ENCODE measurements at regions not wholly inside any gene's neighbourhood (a gene's known extent, or its start where the extent isn't known, plus 50 kb on each side); places are given as distances from the start of the nearest gene placed in this dataset.

- H3K9me3 Mint-ChIP-seq: no peaks in the 10 kb centered on the region
- H3K27me3 Mint-ChIP-seq (ENCODE audit: low read depth): peaks cover 92% of the 10 kb centered on the region
- H3K36me3 Mint-ChIP-seq (ENCODE audit: low read depth): no peaks in the 10 kb centered on the region
- no peak for DNase-seq (ENCODE audit: low read depth, low spot score)
- TF ChIP-seq CTCF (conservative IDR thresholded peaks at IDR 0.05): no peak
- peak overlapping the region; percentile 48 for H3K27ac Mint-ChIP-seq (ENCODE audit: unreplicated experiment)
- peaks cover 17% of the 10 kb centered on the region for H3K4me1 Mint-ChIP-seq
- no peak overlapping the region for H3K4me3 Mint-ChIP-seq
Measured at GRCh38 chr17:77697480-77698400, 260.8 kb upstream of the TNRC6C start.

GRCh38 chr17:77698903-77699623 is 259.4 kb upstream of the TNRC6C start:
- Mint-ChIP-seq H3K27ac (ENCODE audit: unreplicated experiment) (no peak overlapping the region), H3K27me3 (ENCODE audit: low read depth) (peaks cover 88% of the 10 kb centered on the region), H3K9me3 (no peaks in the 10 kb centered on the region), H3K36me3 (ENCODE audit: low read depth) (no peaks in the 10 kb centered on the region), H3K4me3 (no peak overlapping the region), H3K4me1 (peaks cover 17% of the 10 kb centered on the region)
- TF ChIP-seq CTCF (conservative IDR thresholded peaks at IDR 0.05): no peak
- DNase-seq (ENCODE audit: low read depth, low spot score): no peak

GRCh38 chr17:77700165-77700881 is 258.2 kb upstream of the TNRC6C start:
- H3K27me3 Mint-ChIP-seq (ENCODE audit: low read depth): peaks cover 80% of the 10 kb centered on the region

GRCh38 chr17:77701996-77702395 is 256.5 kb upstream of the TNRC6C start:
- no peak for DNase-seq (ENCODE audit: low read depth, low spot score)
- no peak overlapping the region for H3K27ac Mint-ChIP-seq (ENCODE audit: unreplicated experiment)
- H3K9me3 Mint-ChIP-seq: peaks cover 4% of the 10 kb centered on the region
- no peak overlapping the region for H3K4me3 Mint-ChIP-seq
- no peak for TF ChIP-seq CTCF (conservative IDR thresholded peaks at IDR 0.05)
- H3K4me1 Mint-ChIP-seq: peaks cover 5% of the 10 kb centered on the region
- H3K27me3 Mint-ChIP-seq (ENCODE audit: low read depth): peaks cover 70% of the 10 kb centered on the region
- peaks cover 5% of the 10 kb centered on the region for H3K36me3 Mint-ChIP-seq (ENCODE audit: low read depth)

More at GRCh38 chr17:77700165-77700881, 258.2 kb upstream of the TNRC6C start:
- peaks cover 17% of the 10 kb centered on the region for H3K4me1 Mint-ChIP-seq
- DNase-seq (ENCODE audit: low read depth, low spot score): no peak
- H3K9me3 Mint-ChIP-seq: peaks cover 3% of the 10 kb centered on the region
- no peak overlapping the region for H3K4me3 Mint-ChIP-seq
- no peak for TF ChIP-seq CTCF (conservative IDR thresholded peaks at IDR 0.05)
- peaks cover 4% of the 10 kb centered on the region for H3K36me3 Mint-ChIP-seq (ENCODE audit: low read depth)
- no peak overlapping the region for H3K27ac Mint-ChIP-seq (ENCODE audit: unreplicated experiment)

GRCh38 chr17:77704048-77704815 is 254.3 kb upstream of the TNRC6C start:
- peaks cover 7% of the 10 kb centered on the region for H3K36me3 Mint-ChIP-seq (ENCODE audit: low read depth)
- TF ChIP-seq CTCF (conservative IDR thresholded peaks at IDR 0.05): no peak
- H3K27me3 Mint-ChIP-seq (ENCODE audit: low read depth): peaks cover 64% of the 10 kb centered on the region
- no peak overlapping the region for H3K4me3 Mint-ChIP-seq
- no peaks in the 10 kb centered on the region for H3K4me1 Mint-ChIP-seq
- DNase-seq (ENCODE audit: low read depth, low spot score): no peak
- peaks cover 4% of the 10 kb centered on the region for H3K9me3 Mint-ChIP-seq
- no peak overlapping the region for H3K27ac Mint-ChIP-seq (ENCODE audit: unreplicated experiment)

All from neural crest cell (in vitro differentiated cells).